ENCODE measurements at regions not wholly inside any gene's neighbourhood (a gene's known extent, or its start where the extent isn't known, plus 50 kb on each side); places are given as distances from the start of the nearest gene placed in this dataset.

DNA sequence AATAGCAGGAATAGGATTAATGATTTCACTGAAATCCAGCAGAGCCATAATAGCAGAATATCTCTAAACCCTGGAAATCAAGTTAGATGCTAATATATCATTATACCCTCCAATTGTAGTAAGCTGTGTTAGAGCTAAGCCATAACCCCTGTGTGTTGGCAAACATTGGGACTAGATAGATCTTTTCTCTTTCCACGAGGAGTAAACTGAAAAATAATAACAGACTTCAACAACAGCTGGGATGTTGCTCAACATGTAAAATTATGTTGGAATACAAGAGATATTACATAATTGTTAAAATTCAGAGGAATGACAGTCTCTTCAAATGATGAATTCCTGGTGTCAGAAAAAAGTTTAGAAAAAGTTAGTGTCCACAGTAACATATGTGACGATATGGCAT lies 383.8 kb downstream of the SNAPC1 start:
- peaks cover 15% of the 10 kb centered on the region for H3K9me3 Mint-ChIP-seq (ENCODE audit: low read depth)
- no peak overlapping the region for H3K4me3 Mint-ChIP-seq
- DNase-seq (no peak), ATAC-seq (no peak)
- H3K27me3 Mint-ChIP-seq, result peaks cover 17% of the 10 kb centered on the region
- no peaks in the 10 kb centered on the region for H3K36me3 Mint-ChIP-seq (ENCODE audit: low read depth)
- ChIA-PET POLR2A (no interaction called here), CTCF (interaction anchor here (0.9 kb wide), 1 partner anchor 9 kb away, joined by 3 read pairs; no protein-coding TSS in a partner anchor)
- H3K27ac Mint-ChIP-seq, result no peak overlapping the region
- H3K4me1 Mint-ChIP-seq, result no peaks in the 10 kb centered on the region
- intact Hi-C loops (cut with DNase I, micrococcal nuclease), result no loop called here

DNA sequence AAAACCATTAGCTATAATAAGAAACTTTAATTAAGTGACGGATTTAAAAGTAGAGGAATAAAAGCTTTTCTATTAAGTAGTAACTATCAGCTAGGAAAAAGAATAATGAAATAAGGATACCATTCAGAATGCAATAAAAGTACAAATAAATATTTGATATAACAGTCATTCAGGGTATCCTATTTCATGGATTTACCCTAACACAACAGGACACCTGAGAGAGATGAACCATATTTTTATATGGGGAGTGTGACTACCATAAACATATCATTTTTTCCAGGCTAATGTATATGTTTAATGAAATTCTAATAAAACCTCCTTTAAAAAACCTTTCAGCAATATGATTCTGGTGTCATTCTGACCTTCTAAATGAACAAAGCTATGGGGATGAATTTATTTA lies 393.8 kb downstream of the SNAPC1 start:
- H3K36me3 Mint-ChIP-seq (ENCODE audit: low read depth), result no peaks in the 10 kb centered on the region
- H3K9me3 Mint-ChIP-seq (ENCODE audit: low read depth), result no peaks in the 10 kb centered on the region
- H3K27me3 Mint-ChIP-seq, result peaks cover 13% of the 10 kb centered on the region
- no peaks in the 10 kb centered on the region for H3K4me1 Mint-ChIP-seq
- ChIA-PET POLR2A (no interaction called here), CTCF (no interaction called here)
- H3K27ac Mint-ChIP-seq, result no peak overlapping the region
- intact Hi-C loops (cut with DNase I, micrococcal nuclease), result no loop called here
- ATAC-seq, result no peak
- DNase-seq, result no peak
- H3K4me3 Mint-ChIP-seq, result no peak overlapping the region

DNA sequence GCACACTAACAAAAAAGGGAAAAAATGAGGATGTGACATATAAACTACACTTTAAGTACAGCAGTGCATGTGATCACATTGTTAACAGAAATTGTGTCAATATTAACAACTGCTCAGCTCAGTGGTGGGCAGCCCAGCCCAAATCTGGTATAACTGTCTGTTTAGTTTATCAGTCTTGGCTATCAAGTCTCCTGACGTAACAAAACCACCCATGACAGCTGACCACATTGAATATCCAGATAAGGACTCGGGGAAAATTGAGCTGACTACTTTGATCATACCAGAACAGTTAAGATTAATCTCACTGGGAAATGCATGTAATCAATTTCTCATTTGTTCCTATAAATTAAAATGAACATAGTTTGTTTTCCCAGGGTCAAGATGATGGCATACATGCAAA lies 396.6 kb downstream of the SNAPC1 start:
- H3K27ac Mint-ChIP-seq, result no peak overlapping the region
- no peak overlapping the region for H3K4me3 Mint-ChIP-seq
- H3K9me3 Mint-ChIP-seq (ENCODE audit: low read depth), result no peaks in the 10 kb centered on the region
- intact Hi-C loops (cut with DNase I, micrococcal nuclease), result no loop called here
- H3K27me3 Mint-ChIP-seq, result peaks cover 11% of the 10 kb centered on the region
- CTCF ChIA-PET, result no interaction called here
- POLR2A ChIA-PET, result interaction anchor here (0.7 kb wide), 1 partner anchor 434 kb away, joined by 3 read pairs; no protein-coding TSS in a partner anchor
- ATAC-seq (no peak), DNase-seq (no peak)
- no peaks in the 10 kb centered on the region for H3K36me3 Mint-ChIP-seq (ENCODE audit: low read depth)
- H3K4me1 Mint-ChIP-seq, result no peaks in the 10 kb centered on the region

DNA sequence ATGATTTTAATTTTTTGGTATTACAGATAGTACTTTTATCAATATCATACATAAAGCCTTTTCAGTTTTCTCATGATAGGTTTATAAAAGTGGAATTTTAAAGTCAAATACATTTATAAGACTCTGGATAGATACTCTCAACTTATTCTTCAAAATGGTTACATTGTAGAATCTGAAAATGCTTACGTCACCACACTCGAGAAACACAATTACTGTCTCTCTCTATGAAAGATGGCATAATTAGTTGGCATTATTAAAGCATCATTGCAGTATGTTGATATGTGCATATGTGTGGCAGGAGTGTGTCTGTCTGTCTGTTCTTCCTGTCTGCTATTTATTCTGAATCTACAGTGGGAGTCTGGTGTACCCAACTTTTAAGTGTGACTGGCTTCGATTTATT lies 397.1 kb downstream of the SNAPC1 start:
- no peaks in the 10 kb centered on the region for H3K4me1 Mint-ChIP-seq
- intact Hi-C loops (cut with DNase I, micrococcal nuclease), result no loop called here
- ATAC-seq, result no peak
- ChIA-PET POLR2A (no interaction called here), CTCF (no interaction called here)
- H3K36me3 Mint-ChIP-seq (ENCODE audit: low read depth), result no peaks in the 10 kb centered on the region
- H3K9me3 Mint-ChIP-seq (ENCODE audit: low read depth), result no peaks in the 10 kb centered on the region
- H3K27me3 Mint-ChIP-seq, result peaks cover 14% of the 10 kb centered on the region
- no peak overlapping the region for H3K4me3 Mint-ChIP-seq
- no peak for DNase-seq
- H3K27ac Mint-ChIP-seq, result no peak overlapping the region

DNA sequence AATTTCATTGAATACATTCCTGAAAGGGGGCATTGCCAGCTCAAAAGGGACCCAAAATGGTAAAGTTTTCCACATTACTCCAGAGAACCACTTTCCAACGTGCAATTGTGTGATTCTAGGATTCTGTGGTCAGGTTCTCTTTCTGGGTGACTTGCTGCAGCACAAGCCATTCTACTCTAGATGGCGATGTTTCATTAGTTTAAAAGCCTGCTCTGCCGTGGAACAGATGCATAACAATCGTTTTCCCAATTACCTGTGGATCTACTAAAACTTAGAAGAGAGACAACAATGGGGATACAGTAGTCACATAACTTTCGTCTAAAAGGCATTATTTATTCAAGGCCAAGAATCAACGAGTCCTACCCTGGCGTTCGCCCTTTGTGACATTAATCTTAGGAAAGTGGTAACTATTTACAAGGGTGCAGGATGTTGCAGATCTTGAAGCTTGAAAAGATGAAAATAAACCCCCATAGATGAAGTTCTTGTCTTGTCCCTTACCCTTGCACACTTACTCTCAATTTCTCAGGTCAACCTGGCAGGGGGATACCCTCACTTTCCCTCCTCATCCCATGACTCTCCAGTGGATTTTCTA lies 400.9 kb downstream of the SNAPC1 start:
- Mint-ChIP-seq H3K27me3 (peaks cover 18% of the 10 kb centered on the region), H3K27ac (no peak overlapping the region), H3K4me1 (no peaks in the 10 kb centered on the region), H3K4me3 (no peak overlapping the region), H3K36me3 (ENCODE audit: low read depth) (no peaks in the 10 kb centered on the region), H3K9me3 (ENCODE audit: low read depth) (no peaks in the 10 kb centered on the region)
- peak; percentile 9 for DNase-seq
- CTCF ChIA-PET, result interaction anchor here (0.6 to 1.6 kb wide), 3 partner anchors 39 to 492 kb away, joined by 3 read pairs; no protein-coding TSS in a partner anchor
- POLR2A ChIA-PET, result no interaction called here
- no peak for ATAC-seq
- intact Hi-C loops (cut with DNase I, micrococcal nuclease), result loop anchor here (1.0 to 10.0 kb wide), 4 partner anchors 882 to 1612 kb away; partner anchors contain the start of gene KCNH5 (in 1 of the 2)

GRCh38 chr14:62168564-62169155 lies 406.4 kb downstream of the SNAPC1 start:
- ATAC-seq (no peak), DNase-seq (no peak)
- Mint-ChIP-seq H3K9me3 (ENCODE audit: low read depth) (no peaks in the 10 kb centered on the region), H3K36me3 (ENCODE audit: low read depth) (no peaks in the 10 kb centered on the region), H3K27ac (no peak overlapping the region), H3K27me3 (peaks cover 24% of the 10 kb centered on the region), H3K4me3 (no peak overlapping the region), H3K4me1 (no peaks in the 10 kb centered on the region)
- intact Hi-C loops (cut with DNase I, micrococcal nuclease), result loop anchor here in 1 of 2 experiments (10.0 kb wide), 2 partner anchors 876 to 1606 kb away; partner anchors contain the start of gene KCNH5
- ChIA-PET POLR2A (no interaction called here), CTCF (interaction anchor here (0.7 to 2.2 kb wide), 5 partner anchors 9 to 1104 kb away, joined by 3 to 6 read pairs (median 3); no protein-coding TSS in a partner anchor)

DNA sequence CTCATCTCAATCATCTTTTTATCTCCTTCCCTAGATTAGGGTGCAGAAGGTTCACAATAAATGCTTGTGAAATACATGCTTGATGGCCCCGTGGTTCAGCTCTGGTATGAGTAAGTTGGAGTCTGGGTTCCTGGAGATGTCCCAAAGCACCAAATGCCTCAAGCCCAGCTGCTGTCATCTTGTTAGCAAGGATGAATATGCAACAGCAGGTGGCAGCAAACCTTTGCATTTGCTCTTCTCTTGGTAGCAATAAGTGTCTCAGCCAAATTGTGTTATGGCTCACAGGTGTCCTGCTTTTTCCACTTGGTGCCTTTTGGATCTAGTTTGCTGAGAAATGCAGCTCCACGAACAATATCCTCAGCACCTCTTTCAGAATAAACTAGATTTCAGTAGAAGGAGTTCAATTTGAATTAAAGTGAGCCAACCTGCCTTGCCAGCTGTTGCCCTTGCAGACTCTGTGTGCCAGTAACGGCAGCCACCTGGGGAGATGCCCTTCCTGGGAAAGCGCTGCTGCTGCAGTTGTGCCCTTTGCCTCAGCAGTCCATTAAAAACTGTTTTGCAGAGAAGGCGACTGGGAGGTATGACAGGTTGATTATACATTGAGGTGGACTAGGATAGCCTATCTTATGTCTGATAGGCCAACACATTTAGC lies 417.3 kb downstream of the SNAPC1 start:
- H3K27ac Mint-ChIP-seq, result no peak overlapping the region
- peaks cover 19% of the 10 kb centered on the region for H3K27me3 Mint-ChIP-seq
- ChIA-PET POLR2A (no interaction called here), CTCF (interaction anchor here (1.1 to 1.6 kb wide), 5 partner anchors 12 to 1097 kb away, joined by 3 to 7 read pairs (median 3); no protein-coding TSS in a partner anchor)
- intact Hi-C loops (cut with DNase I, micrococcal nuclease), result loop anchor here (1.0 to 5.0 kb wide), 3 partner anchors 1097 to 1102 kb away; no protein-coding TSS in a partner anchor
- ATAC-seq (no peak), DNase-seq (peak; percentile 63)
- no peaks in the 10 kb centered on the region for H3K4me1 Mint-ChIP-seq
- no peaks in the 10 kb centered on the region for H3K36me3 Mint-ChIP-seq (ENCODE audit: low read depth)
- no peaks in the 10 kb centered on the region for H3K9me3 Mint-ChIP-seq (ENCODE audit: low read depth)
- H3K4me3 Mint-ChIP-seq, result no peak overlapping the region

GRCh38 chr14:62181591-62181990 lies 419.4 kb downstream of the SNAPC1 start:
- POLR2A ChIA-PET, result no interaction called here
- H3K9me3 Mint-ChIP-seq (ENCODE audit: low read depth), result no peaks in the 10 kb centered on the region
- CTCF ChIA-PET, result no interaction called here
- DNase-seq (no peak), ATAC-seq (no peak)
- H3K27me3 Mint-ChIP-seq, result peaks cover 15% of the 10 kb centered on the region
- H3K27ac Mint-ChIP-seq, result no peak overlapping the region
- intact Hi-C loops (cut with DNase I, micrococcal nuclease), result loop anchor here in 1 of 2 experiments (5.0 kb wide), 1 partner anchor 1104 kb away; no protein-coding TSS in a partner anchor
- H3K36me3 Mint-ChIP-seq (ENCODE audit: low read depth), result no peaks in the 10 kb centered on the region
- no peaks in the 10 kb centered on the region for H3K4me1 Mint-ChIP-seq
- H3K4me3 Mint-ChIP-seq, result no peak overlapping the region

DNA sequence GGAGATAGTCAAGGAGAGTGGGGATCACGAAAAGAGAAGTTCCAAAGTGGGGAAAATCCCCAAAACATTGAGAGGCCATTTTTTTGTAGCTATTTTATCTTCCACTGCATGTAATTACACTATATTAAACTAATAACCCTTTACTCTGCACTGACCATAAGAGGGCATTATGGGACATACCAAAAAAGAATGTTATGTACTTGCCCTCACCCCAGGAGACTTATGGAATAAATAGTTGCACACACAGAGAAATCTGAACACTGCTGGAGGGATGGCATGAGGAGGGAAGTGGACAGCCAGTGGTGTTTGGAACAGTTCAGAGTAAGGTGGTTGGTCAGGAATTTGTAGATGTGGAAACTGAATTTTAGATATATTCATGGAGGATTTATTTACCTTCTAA lies 422.9 kb downstream of the SNAPC1 start:
- Mint-ChIP-seq H3K27ac (no peak overlapping the region), H3K4me1 (no peaks in the 10 kb centered on the region), H3K4me3 (no peak overlapping the region), H3K27me3 (peaks cover 17% of the 10 kb centered on the region), H3K36me3 (ENCODE audit: low read depth) (no peaks in the 10 kb centered on the region), H3K9me3 (ENCODE audit: low read depth) (no peaks in the 10 kb centered on the region)
- DNase-seq (no peak), ATAC-seq (no peak)
- ChIA-PET CTCF (interaction anchor here (0.6 kb wide), 1 partner anchor 20 kb away, joined by 3 read pairs; no protein-coding TSS in a partner anchor), POLR2A (no interaction called here)
- intact Hi-C loops (cut with DNase I, micrococcal nuclease), result no loop called here

- H3K9me3 Mint-ChIP-seq (ENCODE audit: low read depth), result no peaks in the 10 kb centered on the region
- no peak overlapping the region for H3K27ac Mint-ChIP-seq
- DNase-seq (no peak), ATAC-seq (no peak)
- H3K4me3 Mint-ChIP-seq, result no peak overlapping the region
- H3K4me1 Mint-ChIP-seq, result no peaks in the 10 kb centered on the region
- H3K36me3 Mint-ChIP-seq (ENCODE audit: low read depth), result no peaks in the 10 kb centered on the region
- intact Hi-C loops (cut with DNase I, micrococcal nuclease), result no loop called here
- CTCF ChIA-PET, result no interaction called here
- H3K27me3 Mint-ChIP-seq, result peaks cover 22% of the 10 kb centered on the region
- POLR2A ChIA-PET, result no interaction called here
Measured at GRCh38 chr14:62187265-62187664, 425.0 kb downstream of the SNAPC1 start.

DNA sequence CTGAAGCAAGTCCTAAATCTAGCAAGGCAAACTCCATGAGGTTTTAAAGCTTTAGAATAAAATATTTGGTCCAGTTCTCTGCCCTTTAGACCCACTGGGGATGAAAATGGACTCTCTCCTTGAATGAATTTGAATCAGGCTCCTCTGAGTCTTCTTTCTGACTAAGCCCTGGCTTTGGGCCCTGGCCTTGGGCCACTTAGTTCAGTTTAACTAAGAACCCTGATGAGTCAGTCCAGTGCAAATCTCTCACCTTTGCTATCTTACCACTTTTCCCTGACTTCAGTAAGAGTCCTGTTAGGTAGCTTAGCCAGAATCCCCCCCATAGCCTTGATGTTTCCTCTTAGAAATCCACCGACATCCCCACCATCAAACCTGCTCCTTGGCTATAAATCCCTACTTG lies 427.5 kb downstream of the SNAPC1 start:
- Mint-ChIP-seq H3K27me3 (peaks cover 17% of the 10 kb centered on the region), H3K4me3 (no peak overlapping the region), H3K9me3 (ENCODE audit: low read depth) (no peaks in the 10 kb centered on the region), H3K36me3 (ENCODE audit: low read depth) (no peaks in the 10 kb centered on the region), H3K4me1 (no peaks in the 10 kb centered on the region), H3K27ac (no peak overlapping the region)
- DNase-seq, result no peak
- intact Hi-C loops (cut with DNase I, micrococcal nuclease), result no loop called here
- CTCF ChIA-PET, result no interaction called here
- ATAC-seq, result no peak
- POLR2A ChIA-PET, result no interaction called here

DNA sequence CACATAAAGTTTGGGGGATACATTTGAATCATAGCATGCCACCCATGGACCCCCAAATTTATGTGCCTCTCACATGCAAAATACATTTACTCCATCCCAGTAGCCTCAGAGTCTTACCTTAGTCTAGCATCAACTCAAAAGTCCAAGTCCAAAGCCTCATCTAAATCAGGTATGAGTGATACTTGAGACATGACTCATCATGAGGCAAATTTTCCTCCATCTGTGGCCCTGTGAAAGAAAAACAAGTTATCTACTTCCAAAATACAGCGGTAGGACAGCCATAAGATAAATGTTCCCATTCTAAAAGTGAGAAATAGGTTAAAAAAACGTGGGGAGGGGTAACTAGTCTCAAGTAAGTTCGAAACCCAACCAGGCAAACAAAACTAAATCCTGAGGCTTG lies 444.2 kb downstream of the SNAPC1 start:
- Mint-ChIP-seq H3K4me3 (no peak overlapping the region), H3K36me3 (ENCODE audit: low read depth) (no peaks in the 10 kb centered on the region), H3K27ac (no peak overlapping the region), H3K27me3 (peaks cover 14% of the 10 kb centered on the region), H3K9me3 (ENCODE audit: low read depth) (no peaks in the 10 kb centered on the region), H3K4me1 (no peaks in the 10 kb centered on the region)
- DNase-seq (no peak), ATAC-seq (no peak)
- POLR2A ChIA-PET, result no interaction called here
- CTCF ChIA-PET, result interaction anchor here (0.7 kb wide), 1 partner anchor 1103 kb away, joined by 3 read pairs; no protein-coding TSS in a partner anchor
- intact Hi-C loops (cut with DNase I, micrococcal nuclease), result no loop called here
